DOHH2 (cell line): ENCODE measurements at regions not wholly inside any gene's neighbourhood (a gene's known extent, or its start where the extent isn't known, plus 50 kb on each side); places are given as distances from the start of the nearest gene placed in this dataset.

ENCODE experiments used
- EZH2phosphoT487 ChIP-seq: fragments of 200-600 bp; sonication (generic); IDR thresholded peaks from 2 replicates; pipeline ENCODE4 v1.6.1; 2017; ENCODE audit warnings: borderline replicate concordance, mild to moderate bottlenecking, antibody characterized with exemption, low read length, moderate library complexity, mixed read lengths
- TF ChIP-seq, protein P1 (sequence below): fragments of 200-600 bp; sonication (generic); IDR thresholded peaks from one replicate; pipeline ENCODE4 v1.5.1; 2014; ENCODE audit warnings: antibody characterized with exemption, mild to moderate bottlenecking, low read depth, low read length; ENCODE audit not compliant: poor library complexity, severe bottlenecking

DNA sequence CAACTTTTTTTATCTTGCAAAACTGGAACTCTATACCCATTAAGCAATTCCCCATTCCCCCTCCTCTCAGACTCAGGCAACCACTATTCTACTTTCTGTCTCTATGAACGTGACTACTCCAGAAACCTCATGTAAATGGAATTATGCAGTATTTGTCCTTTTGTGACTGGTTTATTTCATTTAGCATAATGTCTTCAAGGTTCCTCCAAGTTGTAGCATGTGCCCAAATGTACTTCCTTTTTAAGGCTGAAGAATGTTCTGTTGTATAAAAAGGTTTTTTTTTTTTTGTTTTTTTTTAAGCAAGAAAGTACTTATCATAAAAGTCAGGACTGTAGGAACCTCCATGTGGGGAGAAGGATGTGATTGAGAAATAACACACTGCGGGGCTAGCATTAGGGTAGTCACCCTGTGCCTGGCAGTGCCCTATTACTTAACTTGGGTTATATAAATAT is 145.3 kb upstream of the FOXN2 start:
- TF ChIP-seq, protein P1, sequence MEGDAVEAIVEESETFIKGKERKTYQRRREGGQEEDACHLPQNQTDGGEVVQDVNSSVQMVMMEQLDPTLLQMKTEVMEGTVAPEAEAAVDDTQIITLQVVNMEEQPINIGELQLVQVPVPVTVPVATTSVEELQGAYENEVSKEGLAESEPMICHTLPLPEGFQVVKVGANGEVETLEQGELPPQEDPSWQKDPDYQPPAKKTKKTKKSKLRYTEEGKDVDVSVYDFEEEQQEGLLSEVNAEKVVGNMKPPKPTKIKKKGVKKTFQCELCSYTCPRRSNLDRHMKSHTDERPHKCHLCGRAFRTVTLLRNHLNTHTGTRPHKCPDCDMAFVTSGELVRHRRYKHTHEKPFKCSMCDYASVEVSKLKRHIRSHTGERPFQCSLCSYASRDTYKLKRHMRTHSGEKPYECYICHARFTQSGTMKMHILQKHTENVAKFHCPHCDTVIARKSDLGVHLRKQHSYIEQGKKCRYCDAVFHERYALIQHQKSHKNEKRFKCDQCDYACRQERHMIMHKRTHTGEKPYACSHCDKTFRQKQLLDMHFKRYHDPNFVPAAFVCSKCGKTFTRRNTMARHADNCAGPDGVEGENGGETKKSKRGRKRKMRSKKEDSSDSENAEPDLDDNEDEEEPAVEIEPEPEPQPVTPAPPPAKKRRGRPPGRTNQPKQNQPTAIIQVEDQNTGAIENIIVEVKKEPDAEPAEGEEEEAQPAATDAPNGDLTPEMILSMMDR, result no peak
- TF ChIP-seq EZH2phosphoT487, result no peak
